Endothelial cell (in vitro differentiated cells): ENCODE measurements at regions not wholly inside any gene's neighbourhood (a gene's known extent, or its start where the extent isn't known, plus 50 kb on each side); places are given as distances from the start of the nearest gene placed in this dataset.

Experiments
- DNase-seq: peaks from one replicate; pipeline ENCODE4 v3.0.0; 2021; ENCODE audit warnings: low spot score
- H3K27ac Mint-ChIP-seq: one replicate; pipeline ENCODE4 v1.8.0; 2021; ENCODE audit warnings: mixed read lengths, inconsistent platforms; ENCODE audit not compliant: unreplicated experiment
- H3K27me3 Mint-ChIP-seq: one replicate; pipeline ENCODE4 v1.8.0; 2021; ENCODE audit warnings: mild to moderate bottlenecking, moderate library complexity, mixed read lengths, inconsistent platforms; ENCODE audit not compliant: unreplicated experiment
- H3K36me3 Mint-ChIP-seq: one replicate; pipeline ENCODE4 v1.8.0; 2021; ENCODE audit warnings: mild to moderate bottlenecking, low read depth, mixed read lengths, inconsistent platforms; ENCODE audit not compliant: unreplicated experiment
- H3K4me1 Mint-ChIP-seq: one replicate; pipeline ENCODE4 v1.8.0; 2021; ENCODE audit warnings: mild to moderate bottlenecking, mixed read lengths, inconsistent platforms; ENCODE audit not compliant: unreplicated experiment
- H3K4me3 Mint-ChIP-seq: one replicate; pipeline ENCODE4 v1.8.0; 2021; ENCODE audit warnings: mild to moderate bottlenecking, mixed read lengths, inconsistent platforms; ENCODE audit not compliant: unreplicated experiment
- H3K9me3 Mint-ChIP-seq: one replicate; pipeline ENCODE4 v1.8.0; 2021; ENCODE audit warnings: mixed read lengths, inconsistent platforms; ENCODE audit not compliant: unreplicated experiment
- TF ChIP-seq, protein P1 (sequence below): fragments of 200-600 bp; sonication (generic); IDR thresholded peaks from one replicate; pipeline ENCODE4 v1.5.0; 2021; ENCODE audit warnings: antibody characterized with exemption; ENCODE audit not compliant: unreplicated experiment

DNA sequence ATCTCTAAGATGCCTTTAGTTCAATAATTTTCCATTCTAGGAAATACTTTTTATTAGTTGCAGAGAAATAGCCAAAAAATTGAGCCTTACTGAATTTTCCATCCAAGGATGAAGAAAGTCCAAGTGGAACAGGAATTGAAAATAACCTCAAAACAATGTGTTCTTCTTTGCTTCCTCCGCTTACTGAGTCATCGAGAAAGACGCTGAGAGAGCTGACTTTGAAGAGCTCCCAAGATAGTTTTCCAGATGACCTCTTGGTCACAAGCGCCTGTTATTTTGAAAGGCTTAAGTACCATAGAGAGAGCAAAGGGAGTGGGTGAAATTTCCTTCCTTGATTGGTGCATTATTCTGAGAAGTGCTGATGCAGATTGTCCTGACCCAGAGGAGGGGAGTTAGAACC is 253.5 kb upstream of the ATP10B start:
- no peak for DNase-seq
- no peaks in the 10 kb centered on the region for H3K36me3 Mint-ChIP-seq
- H3K4me3 Mint-ChIP-seq, result no peak overlapping the region
- no peaks in the 10 kb centered on the region for H3K4me1 Mint-ChIP-seq
- H3K27me3 Mint-ChIP-seq, result no peaks in the 10 kb centered on the region
- no peak overlapping the region for H3K27ac Mint-ChIP-seq
- no peaks in the 10 kb centered on the region for H3K9me3 Mint-ChIP-seq
- TF ChIP-seq, protein P1, sequence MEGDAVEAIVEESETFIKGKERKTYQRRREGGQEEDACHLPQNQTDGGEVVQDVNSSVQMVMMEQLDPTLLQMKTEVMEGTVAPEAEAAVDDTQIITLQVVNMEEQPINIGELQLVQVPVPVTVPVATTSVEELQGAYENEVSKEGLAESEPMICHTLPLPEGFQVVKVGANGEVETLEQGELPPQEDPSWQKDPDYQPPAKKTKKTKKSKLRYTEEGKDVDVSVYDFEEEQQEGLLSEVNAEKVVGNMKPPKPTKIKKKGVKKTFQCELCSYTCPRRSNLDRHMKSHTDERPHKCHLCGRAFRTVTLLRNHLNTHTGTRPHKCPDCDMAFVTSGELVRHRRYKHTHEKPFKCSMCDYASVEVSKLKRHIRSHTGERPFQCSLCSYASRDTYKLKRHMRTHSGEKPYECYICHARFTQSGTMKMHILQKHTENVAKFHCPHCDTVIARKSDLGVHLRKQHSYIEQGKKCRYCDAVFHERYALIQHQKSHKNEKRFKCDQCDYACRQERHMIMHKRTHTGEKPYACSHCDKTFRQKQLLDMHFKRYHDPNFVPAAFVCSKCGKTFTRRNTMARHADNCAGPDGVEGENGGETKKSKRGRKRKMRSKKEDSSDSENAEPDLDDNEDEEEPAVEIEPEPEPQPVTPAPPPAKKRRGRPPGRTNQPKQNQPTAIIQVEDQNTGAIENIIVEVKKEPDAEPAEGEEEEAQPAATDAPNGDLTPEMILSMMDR, result no peak

DNA sequence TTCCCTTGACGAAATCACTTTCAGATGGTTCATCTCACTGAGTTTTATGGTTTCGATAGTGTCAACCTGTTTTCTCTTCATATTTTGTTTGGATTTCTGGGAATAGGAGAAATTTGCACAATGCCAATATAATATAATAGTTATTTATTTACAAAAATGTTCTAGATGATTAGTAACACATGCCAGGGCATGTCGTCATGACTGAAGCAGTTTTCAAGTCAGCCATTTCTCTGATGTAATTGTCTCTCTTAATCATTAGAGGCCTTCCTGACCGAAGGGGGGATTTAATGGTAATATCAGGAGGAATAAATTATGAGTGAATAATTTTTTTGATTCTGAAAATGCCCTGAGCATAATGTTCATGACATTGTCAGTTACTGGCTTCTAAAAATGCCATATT is 246.5 kb upstream of the ATP10B start:
- no peaks in the 10 kb centered on the region for H3K9me3 Mint-ChIP-seq
- TF ChIP-seq, protein P1, result no peak
- no peak overlapping the region for H3K4me3 Mint-ChIP-seq
- H3K36me3 Mint-ChIP-seq, result peaks cover 5% of the 10 kb centered on the region
- H3K4me1 Mint-ChIP-seq, result peaks cover 11% of the 10 kb centered on the region
- H3K27me3 Mint-ChIP-seq, result no peaks in the 10 kb centered on the region
- no peak for DNase-seq
- no peak overlapping the region for H3K27ac Mint-ChIP-seq

DNA sequence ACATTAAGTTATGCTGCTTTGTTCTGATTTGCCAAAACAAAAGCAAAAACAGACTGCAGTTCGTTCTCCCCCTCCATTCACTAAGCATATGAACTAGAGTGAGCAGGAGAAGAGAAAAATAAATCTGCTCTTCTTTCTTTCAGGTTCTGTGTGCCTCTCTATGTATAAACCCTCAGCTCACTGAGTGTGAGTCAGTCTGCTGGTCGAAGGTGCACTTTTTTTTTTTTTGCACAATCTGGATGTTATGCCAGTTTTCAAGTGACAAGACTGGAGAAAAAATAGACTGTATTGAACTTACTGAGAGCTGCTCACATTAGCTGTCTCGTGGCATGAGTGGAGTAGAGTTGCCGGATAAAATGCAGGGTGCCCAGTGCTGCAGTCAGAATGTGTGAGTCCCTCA is 244.6 kb upstream of the ATP10B start:
- DNase-seq, result no peak
- Mint-ChIP-seq H3K27ac (no peak overlapping the region), H3K27me3 (no peaks in the 10 kb centered on the region), H3K4me3 (no peak overlapping the region), H3K9me3 (no peaks in the 10 kb centered on the region), H3K36me3 (peaks cover 5% of the 10 kb centered on the region), H3K4me1 (peaks cover 11% of the 10 kb centered on the region)
- TF ChIP-seq, protein P1, result no peak

DNA sequence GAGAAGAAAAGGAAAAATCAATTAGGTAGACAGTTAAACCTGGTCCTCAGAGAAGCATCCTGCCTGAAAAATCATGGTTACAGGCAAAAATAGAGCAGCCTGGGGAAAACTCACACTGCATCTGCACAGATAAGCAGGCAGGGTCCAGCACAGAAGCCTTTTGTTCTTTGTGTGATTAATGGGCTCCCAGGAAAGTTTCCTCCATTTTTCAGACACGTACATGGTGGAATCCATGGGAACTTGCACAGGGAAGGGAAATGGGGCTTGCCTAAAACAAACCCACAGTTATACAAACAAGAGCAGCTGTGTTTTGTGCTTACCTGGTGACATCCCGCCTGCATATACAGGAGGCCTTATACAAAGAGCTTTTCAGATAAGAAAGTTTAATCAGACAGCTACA is 243.9 kb upstream of the ATP10B start:
- Mint-ChIP-seq H3K27ac (no peak overlapping the region), H3K4me3 (no peak overlapping the region), H3K4me1 (peaks cover 11% of the 10 kb centered on the region), H3K27me3 (no peaks in the 10 kb centered on the region), H3K9me3 (no peaks in the 10 kb centered on the region), H3K36me3 (peaks cover 5% of the 10 kb centered on the region)
- no peak for DNase-seq
- TF ChIP-seq, protein P1, result no peak

DNA sequence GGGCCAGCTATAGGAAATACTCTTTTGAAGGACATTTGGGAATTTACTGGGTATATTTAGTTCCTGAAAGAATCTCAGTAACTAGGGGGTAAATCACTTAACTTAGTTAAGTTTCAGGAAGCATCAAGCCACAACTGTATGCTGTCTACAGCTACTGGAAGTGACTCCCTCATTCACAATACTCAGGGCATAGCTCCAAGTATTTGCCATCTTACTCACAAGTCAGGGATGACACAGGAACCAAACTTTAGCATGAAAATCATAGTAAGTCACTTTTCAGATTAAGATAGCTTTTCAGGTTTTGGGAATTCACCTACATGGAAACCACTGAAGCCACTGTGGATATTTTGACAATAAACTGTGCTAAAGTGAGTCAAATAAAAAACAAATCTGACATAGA is 242.4 kb upstream of the ATP10B start:
- Mint-ChIP-seq H3K4me3 (no peak overlapping the region), H3K36me3 (peaks cover 5% of the 10 kb centered on the region), H3K27me3 (no peaks in the 10 kb centered on the region), H3K4me1 (peaks cover 11% of the 10 kb centered on the region), H3K27ac (no peak overlapping the region), H3K9me3 (no peaks in the 10 kb centered on the region)
- TF ChIP-seq, protein P1, result no peak
- DNase-seq, result no peak
